ENCODE measurements at regions not wholly inside any gene's neighbourhood (a gene's known extent, or its start where the extent isn't known, plus 50 kb on each side); places are given as distances from the start of the nearest gene placed in this dataset.

- Histone ChIP-seq H3K9me3 (no peaks in the 10 kb centered on the region), H3K27ac (no peak overlapping the region), H3K27me3 (replicated peaks; ENCODE audit: insufficient read depth) (no peaks in the 10 kb centered on the region), H3K36me3 (no peaks in the 10 kb centered on the region), H3K4me3 (no peak overlapping the region), H3K4me1 (replicated peaks) (no peaks in the 10 kb centered on the region)
- intact Hi-C loops (cut with DNase I) = no loop called here
- 68% methylated on average over 2 of the region's 2 CpGs for whole genome bisulfite sequencing
- no peak for DNase-seq (ENCODE audit: low spot score)
- no peak for TF ChIP-seq POLR2A (IDR thresholded peaks at IDR 0.05)
- TF ChIP-seq CTCF (IDR thresholded peaks at IDR 0.05) = no peak
- no peak for TF ChIP-seq POLR2AphosphoS5 (IDR thresholded peaks at IDR 0.05)
Observed at GRCh38 chr14:89678768-89679167, 261.7 kb upstream of the FOXN3 start.

- TF ChIP-seq CTCF (IDR thresholded peaks at IDR 0.05) (no peak), POLR2AphosphoS5 (IDR thresholded peaks at IDR 0.05) (no peak)
- Histone ChIP-seq H3K36me3 (no peaks in the 10 kb centered on the region), H3K4me3 (no peak overlapping the region), H3K27ac (no peak overlapping the region), H3K27me3 (replicated peaks; ENCODE audit: insufficient read depth) (no peaks in the 10 kb centered on the region), H3K9me3 (no peaks in the 10 kb centered on the region), H3K4me1 (replicated peaks) (no peaks in the 10 kb centered on the region)
- no peak for DNase-seq (ENCODE audit: low spot score)
- WGBS = 69% methylated on average over 3 of the region's 3 CpGs
- intact Hi-C loops (cut with DNase I) = no loop called here
Observed at GRCh38 chr14:89675590-89675989, 258.6 kb upstream of the FOXN3 start.

DNA sequence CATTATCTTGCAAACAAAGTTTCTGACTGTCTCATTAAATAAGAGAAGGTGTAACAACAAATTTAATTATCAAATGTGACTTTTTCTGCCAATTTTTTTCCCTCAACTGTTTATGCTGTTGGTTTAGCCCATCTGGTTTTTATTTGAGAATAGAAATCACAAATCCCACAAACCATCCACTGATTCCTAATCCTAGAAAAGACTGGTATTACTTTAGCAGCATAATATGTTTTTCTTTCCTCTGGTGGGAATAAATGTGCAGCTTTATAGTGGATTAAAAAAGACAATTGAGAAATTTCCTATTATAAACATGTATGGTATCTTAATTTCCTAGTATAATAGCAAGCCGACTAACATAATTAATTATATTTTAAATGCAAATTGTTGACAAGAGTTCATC, 257.9 kb upstream of the FOXN3 start:
- H3K27me3 ChIP-seq (replicated peaks; ENCODE audit: insufficient read depth) = no peaks in the 10 kb centered on the region
- intact Hi-C loops (cut with DNase I) = no loop called here
- DNase-seq (ENCODE audit: low spot score) = no peak
- 71% methylated on average over 1 of the region's 1 CpG for WGBS
- no peak overlapping the region for H3K27ac ChIP-seq
- H3K36me3 ChIP-seq = no peaks in the 10 kb centered on the region
- no peak for TF ChIP-seq POLR2A (IDR thresholded peaks at IDR 0.05)
- no peak for TF ChIP-seq POLR2AphosphoS5 (IDR thresholded peaks at IDR 0.05)
- TF ChIP-seq CTCF (IDR thresholded peaks at IDR 0.05) = no peak
- no peaks in the 10 kb centered on the region for H3K9me3 ChIP-seq
- no peaks in the 10 kb centered on the region for H3K4me1 ChIP-seq (replicated peaks)
- no peak overlapping the region for H3K4me3 ChIP-seq

GRCh38 chr14:89674240-89674639, 257.2 kb upstream of the FOXN3 start:
- no peak overlapping the region for H3K27ac ChIP-seq
- H3K4me3 ChIP-seq = no peak overlapping the region
- WGBS = 88% methylated on average over 1 of the region's 1 CpG
- no peak for TF ChIP-seq POLR2AphosphoS5 (IDR thresholded peaks at IDR 0.05)
- H3K9me3 ChIP-seq = no peaks in the 10 kb centered on the region
- intact Hi-C loops (cut with DNase I) = no loop called here
- H3K4me1 ChIP-seq (replicated peaks) = no peaks in the 10 kb centered on the region
- no peaks in the 10 kb centered on the region for H3K36me3 ChIP-seq
- H3K27me3 ChIP-seq (replicated peaks; ENCODE audit: insufficient read depth) = no peaks in the 10 kb centered on the region
- DNase-seq (ENCODE audit: low spot score) = no peak

GRCh38 chr14:89673512-89674225, 256.6 kb upstream of the FOXN3 start:
- intact Hi-C loops (cut with DNase I) = no loop called here
- Histone ChIP-seq H3K27me3 (replicated peaks; ENCODE audit: insufficient read depth) (no peaks in the 10 kb centered on the region), H3K27ac (no peak overlapping the region), H3K36me3 (no peaks in the 10 kb centered on the region), H3K9me3 (no peaks in the 10 kb centered on the region), H3K4me3 (no peak overlapping the region), H3K4me1 (replicated peaks) (no peaks in the 10 kb centered on the region)
- DNase-seq (ENCODE audit: low spot score) = no peak
- TF ChIP-seq POLR2A (IDR thresholded peaks at IDR 0.05) = no peak
- no peak for TF ChIP-seq POLR2AphosphoS5 (IDR thresholded peaks at IDR 0.05)
- TF ChIP-seq CTCF (IDR thresholded peaks at IDR 0.05) = no peak
- 76% methylated on average over 6 of the region's 6 CpGs for WGBS
